SK-N-MC (cell line): ENCODE measurements at regions not wholly inside any gene's neighbourhood (a gene's known extent, or its start where the extent isn't known, plus 50 kb on each side); places are given as distances from the start of the nearest gene placed in this dataset.

ENCODE experiments used
- EZH2 ChIP-seq: fragments of 200-600 bp; sonication (generic); IDR thresholded peaks from one replicate; pipeline ENCODE4 v1.6.1; 2017; ENCODE audit warnings: antibody characterized with exemption
- FOXP2 ChIP-seq: optimal IDR thresholded peaks from 2 replicates; pipeline ENCODE3; 2011; ENCODE audit warnings: mild to moderate bottlenecking, moderate library complexity; ENCODE audit not compliant: insufficient read depth; ENCODE audit errors: extremely low read length, control extremely low read depth
- POLR2AphosphoS5 ChIP-seq: IDR thresholded peaks from 2 replicates; pipeline ENCODE4 v1.6.1; 2012; ENCODE audit warnings: mild to moderate bottlenecking, low read depth, low read length, borderline replicate concordance

GRCh38 chr11:126133901-126134300 is 71.2 kb upstream of the CDON start:
- TF ChIP-seq EZH2 (no peak), POLR2AphosphoS5 (no peak), FOXP2 (no peak)
